SK-N-SH (cell line): ENCODE measurements at regions not wholly inside any gene's neighbourhood (a gene's known extent, or its start where the extent isn't known, plus 50 kb on each side); places are given as distances from the start of the nearest gene placed in this dataset.

Source experiments
- CTCF ChIA-PET: fragments of 300-600, 350-600 bp; formaldehyde crosslinking; extraction: SDS; loops from one replicate; lab custom pipeline; 2021; lab: Yijun Ruan, JAX
- POLR2A ChIA-PET: fragments of 350-600 bp; sonication (Branson Sonifier 250); formaldehyde crosslinking; extraction: SDS; loops from one replicate; lab custom pipeline; 2020; ENCODE audit warnings: antibody characterized with exemption, inconsistent platforms; lab: Yijun Ruan, JAX
- DNase-seq: peaks from one replicate; pipeline ENCODE4 v3.0.0; 2012
- H2AFZ ChIP-seq: fragments of 200-600 bp; sonication (generic); 2 replicates; pipeline ENCODE4 v1.8.1; 2016; ENCODE audit warnings: antibody characterized with exemption, mild to moderate bottlenecking, low read depth
- H3F3A ChIP-seq: fragments of 200-600 bp; sonication (generic); replicated peaks from 2 replicates; pipeline ENCODE3; 2016; ENCODE audit warnings: antibody characterized with exemption, mild to moderate bottlenecking; ENCODE audit not compliant: insufficient read depth
- H3K27ac ChIP-seq, 2 experiments: fragments of 200-500 bp in 1 of 2; fragments of 200-600 bp in 1 of 2; sonication (Bioruptor generic) in 1 of 2; sonication (generic), shearing (Covaris generic) in 1 of 2; 2 replicates each; pipeline versions ENCODE4 v1.5.1 to v1.6.1; 2014 to 2016; ENCODE audit warnings: low read depth in 2 of 2, inconsistent platforms in 1 of 2, low read length in 1 of 2, mild to moderate bottlenecking in 1 of 2, mixed read lengths in 1 of 2
- H3K27me3 ChIP-seq: fragments of 200-600 bp; sonication (generic), shearing (Covaris generic); 2 replicates; pipeline ENCODE4 v1.6.1; 2016; ENCODE audit warnings: mixed run types; ENCODE audit not compliant: insufficient read depth
- H3K36me3 ChIP-seq, 2 experiments: fragments of 200-500 bp in 1 of 2; fragments of 200-600 bp in 1 of 2; sonication (Bioruptor generic) in 1 of 2; sonication (generic) in 1 of 2; replicated peaks in 1 of 2; 2 replicates each; pipeline versions ENCODE3 to v1.5.1; 2014 to 2016; ENCODE audit warnings: low read length in 1 of 2, mild to moderate bottlenecking in 1 of 2; ENCODE audit not compliant: insufficient read depth in 2 of 2, control insufficient read depth in 1 of 2
- H3K4me1 ChIP-seq, 2 experiments: fragments of 200-500 bp in 1 of 2; fragments of 200-600 bp in 1 of 2; sonication (Bioruptor generic) in 1 of 2; sonication (generic), shearing (Covaris generic) in 1 of 2; 2 replicates each; pipeline versions ENCODE4 v1.5.1 to v1.6.1; 2014 to 2016; ENCODE audit warnings: low read depth in 1 of 2, low read length in 1 of 2, mixed run types in 1 of 2; ENCODE audit not compliant: insufficient read depth in 2 of 2, control insufficient read depth in 1 of 2
- H3K4me2 ChIP-seq: fragments of 200-600 bp; sonication (generic), shearing (Covaris generic); 2 replicates; pipeline ENCODE4 v1.6.1; 2017; ENCODE audit warnings: mixed run types
- H3K4me3 ChIP-seq, 2 experiments: fragments of 200-500 bp in 1 of 2; fragments of 200-600 bp in 1 of 2; sonication (Bioruptor generic) in 1 of 2; sonication (generic), shearing (Covaris generic) in 1 of 2; 2 replicates each; pipeline versions ENCODE4 v1.5.1 to v1.8.1; 2014 to 2016; ENCODE audit warnings: low read depth in 2 of 2, inconsistent platforms in 1 of 2, low read length in 1 of 2, mild to moderate bottlenecking in 1 of 2, mixed read lengths in 1 of 2, moderate library complexity in 1 of 2
- H3K79me2 ChIP-seq: fragments of 200-600 bp; sonication (generic); 2 replicates; pipeline ENCODE4 v1.8.1; 2017; ENCODE audit warnings: mild to moderate bottlenecking; ENCODE audit not compliant: insufficient read depth
- H3K9ac ChIP-seq: fragments of 200-600 bp; sonication (generic); 2 replicates; pipeline ENCODE4 v1.6.1; 2017; ENCODE audit warnings: mixed run types
- H3K9me2 ChIP-seq: fragments of 200-600 bp; sonication (generic); 2 replicates; pipeline ENCODE4 v1.6.1; 2017; ENCODE audit warnings: mixed run types
- H3K9me3 ChIP-seq: fragments of 200-600 bp; sonication (generic); 2 replicates; pipeline ENCODE4 v1.6.1; 2017; ENCODE audit warnings: mixed run types, mild to moderate bottlenecking, moderate library complexity
- H4K20me1 ChIP-seq: fragments of 200-600 bp; sonication (generic); 2 replicates; pipeline ENCODE4 v1.6.1; 2017; ENCODE audit warnings: mild to moderate bottlenecking, mixed run types; ENCODE audit not compliant: insufficient read depth
- CHD2 ChIP-seq: fragments of 150-350 bp; IDR thresholded peaks from 2 replicates; pipeline ENCODE4 v1.6.1; 2018; ENCODE audit warnings: low read length; ENCODE audit not compliant: partially characterized antibody
- EP300 ChIP-seq, 2 experiments: IDR thresholded peaks; 2 replicates each; pipeline versions ENCODE4 v1.4.0 to v1.6.1; 2012; ENCODE audit warnings: borderline replicate concordance in 1 of 2, low read depth in 1 of 2, low read length in 1 of 2
- EZH2phosphoT487 ChIP-seq: fragments of 200-600 bp; sonication (generic); IDR thresholded peaks from 2 replicates; pipeline ENCODE4 v1.6.1; 2017; ENCODE audit warnings: low read depth, mixed run types, mild to moderate bottlenecking, antibody characterized with exemption, moderate library complexity, borderline replicate concordance
- FOSL2 ChIP-seq: IDR thresholded peaks from 2 replicates; pipeline ENCODE4 v1.4.0; 2012; ENCODE audit warnings: low read depth, mild to moderate bottlenecking, moderate library complexity, borderline replicate concordance
- GABPA ChIP-seq: IDR thresholded peaks from 2 replicates; pipeline ENCODE4 v1.4.0; 2012; ENCODE audit warnings: low read depth, mild to moderate bottlenecking
- JUND ChIP-seq: IDR thresholded peaks from 2 replicates; pipeline ENCODE4 v1.4.0; 2012
- MEF2A ChIP-seq: IDR thresholded peaks from 2 replicates; pipeline ENCODE4 v1.4.0; 2012; ENCODE audit warnings: low read depth, borderline replicate concordance
- MXI1 ChIP-seq: IDR thresholded peaks from 2 replicates; pipeline ENCODE4 v1.6.1; 2012; ENCODE audit warnings: mild to moderate bottlenecking, low read depth, low read length, improper control_type of control experiment
- NRF1 ChIP-seq: IDR thresholded peaks from 2 replicates; pipeline ENCODE4 v1.6.1; 2012; ENCODE audit warnings: low read depth, mild to moderate bottlenecking, low read length
- PBX3 ChIP-seq: IDR thresholded peaks from 2 replicates; pipeline ENCODE4; 2012
- POLR2AphosphoS5 ChIP-seq: IDR thresholded peaks from 2 replicates; pipeline ENCODE4 v1.6.1; 2012; ENCODE audit warnings: low read depth, low read length
- REST ChIP-seq: IDR thresholded peaks from 2 replicates; pipeline ENCODE4 v1.6.1; 2012; ENCODE audit warnings: mild to moderate bottlenecking, low read depth, low read length, moderate library complexity
- RFX5 ChIP-seq: IDR thresholded peaks from 2 replicates; pipeline ENCODE4 v1.6.1; 2012; ENCODE audit warnings: mild to moderate bottlenecking, improper control_type of control experiment, low read length
- SIN3A ChIP-seq: IDR thresholded peaks from 2 replicates; pipeline ENCODE4 v1.6.1; 2012; ENCODE audit warnings: low read depth, mild to moderate bottlenecking, low read length, moderate library complexity, borderline replicate concordance
- TAF1 ChIP-seq: IDR thresholded peaks from 2 replicates; pipeline ENCODE4 v1.6.1; 2012; ENCODE audit warnings: low read depth, mild to moderate bottlenecking, low read length, moderate library complexity, borderline replicate concordance
- TCF12 ChIP-seq: IDR thresholded peaks from 2 replicates; pipeline ENCODE4 v1.4.0; 2012
- USF1 ChIP-seq: IDR thresholded peaks from 2 replicates; pipeline ENCODE4 v1.4.0; 2012; ENCODE audit warnings: low read depth, borderline replicate concordance
- WGBS: methylation state at CpG from one replicate; pipeline ENCODE4 v1.1.6; 2017; ENCODE audit warnings: low lambda C conversion rate; 5-methylcytosine and 5-hydroxymethylcytosine counted together

GRCh38 chr5:9692576-9692975 is 62.4 kb upstream of the TAS2R1 start:
- no peaks in the 10 kb centered on the region for H4K20me1 ChIP-seq
- H3K9me2 ChIP-seq, result 0 out of 2 replicates have a peak, but pooled peaks cover 5% of the 10 kb centered on the region
- no peaks in the 10 kb centered on the region for H3K9me3 ChIP-seq
- no peaks in the 10 kb centered on the region for H3K4me1 ChIP-seq
- no peaks in the 10 kb centered on the region for H3F3A ChIP-seq
- WGBS, result 39% methylated on average over 3 of the region's 3 CpGs
- no peaks in the 10 kb centered on the region; the same call in 1 of the 2 replicates for H3K79me2 ChIP-seq
- POLR2A ChIA-PET, result no interaction called here
- no peaks in the 10 kb centered on the region for H3K36me3 ChIP-seq
- DNase-seq, result no peak
- CTCF ChIA-PET, result no interaction called here
- TF ChIP-seq JUND (no peak), USF1 (no peak), EP300 (IDR thresholded peaks at IDR 0.05; ENCODE audit: borderline replicate concordance in 1 of 2, low read depth in 1 of 2, low read length in 1 of 2) (no peak), MXI1 (no peak), GABPA (no peak), TAF1 (no peak), CHD2 (no peak), NRF1 (no peak), SIN3A (no peak)
- no peak overlapping the region for H3K4me2 ChIP-seq
- H3K27me3 ChIP-seq, result no peaks in the 10 kb centered on the region
- no peak overlapping the region for H3K9ac ChIP-seq
- no peak overlapping the region for H3K4me3 ChIP-seq
- no peak overlapping the region for H3K27ac ChIP-seq
- no peak overlapping the region for H2AFZ ChIP-seq

GRCh38 chr5:9691261-9691660 is 61.1 kb upstream of the TAS2R1 start:
- H3K9me3 ChIP-seq, result no peaks in the 10 kb centered on the region
- no peak overlapping the region for H3K4me2 ChIP-seq
- POLR2A ChIA-PET, result no interaction called here
- no peaks in the 10 kb centered on the region for H3K79me2 ChIP-seq
- H4K20me1 ChIP-seq, result no peaks in the 10 kb centered on the region
- no peak overlapping the region for H2AFZ ChIP-seq
- H3K27ac ChIP-seq, result no peak overlapping the region
- H3K27me3 ChIP-seq, result no peaks in the 10 kb centered on the region
- no peaks in the 10 kb centered on the region for H3K4me1 ChIP-seq
- DNase-seq, result no peak
- WGBS, result 14% methylated on average over 5 of the region's 5 CpGs
- CTCF ChIA-PET, result no interaction called here
- no peaks in the 10 kb centered on the region for H3K36me3 ChIP-seq
- TF ChIP-seq PBX3, result no peak
- TF ChIP-seq MEF2A, result no peak
- TF ChIP-seq EZH2phosphoT487, result no peak
- no peak for TF ChIP-seq RFX5
- TF ChIP-seq POLR2AphosphoS5, result no peak
- no peak for TF ChIP-seq REST
- no peak for TF ChIP-seq FOSL2
- no peak for TF ChIP-seq MXI1
- TF ChIP-seq NRF1, result no peak
- TF ChIP-seq TCF12, result no peak
- no peak for TF ChIP-seq CHD2
- TF ChIP-seq USF1, result no peak
- H3K9ac ChIP-seq, result no peak overlapping the region
- H3F3A ChIP-seq, result no peaks in the 10 kb centered on the region
- 0 out of 2 replicates have a peak, but pooled peaks cover 5% of the 10 kb centered on the region for H3K9me2 ChIP-seq
- H3K4me3 ChIP-seq, result no peak overlapping the region
